IMR-90 (cell line): ENCODE measurements at regions not wholly inside any gene's neighbourhood (a gene's known extent, or its start where the extent isn't known, plus 50 kb on each side); places are given as distances from the start of the nearest gene placed in this dataset.

Experiments used
- ATAC-seq: fragments of 200-7000 bp; cut with Tn5 transposase; 2 replicates; pipeline ENCODE4 v1.9.1; 2020; ENCODE audit warnings: low read depth, mild to moderate bottlenecking, moderate library complexity
- BruUV-seq: library from RNA; stranded (reverse); fragments of 400-500 nt; replicated peaks from 2 replicates; lab custom pipeline; 2021; lab: Mats Ljungman, UMichigan
- CTCF ChIA-PET: fragments of 300-600 bp; formaldehyde crosslinking; extraction: SDS; loops from one replicate; lab custom pipeline; 2021; ENCODE audit warnings: antibody characterized with exemption; lab: Yijun Ruan, JAX
- POLR2A ChIA-PET: fragments of 300-600 bp; sonication (Branson Sonifier 250); formaldehyde crosslinking; loops from one replicate; lab custom pipeline; 2022; ENCODE audit warnings: antibody characterized with exemption; ENCODE audit not compliant: unreplicated experiment; lab: Charles Lee
- DNase-seq: peaks from one replicate; pipeline ENCODE4 v3.0.0; 2013
- H2AFZ ChIP-seq: replicated peaks from 2 replicates; pipeline ENCODE3; 2013; ENCODE audit warnings: low read length, mild to moderate bottlenecking; ENCODE audit not compliant: poor library complexity
- H2AK5ac ChIP-seq: 2 replicates; pipeline ENCODE4 v1.6.1; 2013; ENCODE audit warnings: low read depth, low read length, inconsistent platforms
- H2AK9ac ChIP-seq: replicated peaks from 2 replicates; pipeline ENCODE3; 2013; ENCODE audit warnings: mild to moderate bottlenecking, low read depth, low read length, moderate library complexity; ENCODE audit not compliant: poor library complexity
- H2BK120ac ChIP-seq: 2 replicates; pipeline ENCODE4 v1.6.1; 2013; ENCODE audit warnings: low read depth, low read length, inconsistent platforms
- H2BK15ac ChIP-seq: 3 replicates; pipeline ENCODE4 v1.6.1; 2013; ENCODE audit warnings: low read depth, low read length, inconsistent platforms
- H2BK20ac ChIP-seq: 2 replicates; pipeline ENCODE4 v1.6.1; 2013; ENCODE audit warnings: low read depth, mild to moderate bottlenecking, inconsistent platforms, low read length, moderate library complexity
- H2BK5ac ChIP-seq: 2 replicates; pipeline ENCODE4 v1.6.1; 2013; ENCODE audit warnings: mild to moderate bottlenecking, low read depth, low read length, inconsistent platforms; ENCODE audit not compliant: poor library complexity, severe bottlenecking
- H3K14ac ChIP-seq: replicated peaks from 2 replicates; pipeline ENCODE4 v1.6.1; 2013; ENCODE audit warnings: low read depth, low read length, inconsistent platforms
- H3K18ac ChIP-seq: 2 replicates; pipeline ENCODE4 v1.6.1; 2013; ENCODE audit warnings: low read depth, low read length, control low read depth
- H3K23ac ChIP-seq: 2 replicates; pipeline ENCODE4 v1.6.1; 2013; ENCODE audit warnings: low read depth, low read length, inconsistent platforms
- H3K27ac ChIP-seq: 2 replicates; pipeline ENCODE4 v1.5.1; 2013; ENCODE audit warnings: mild to moderate bottlenecking, control low read depth, low read length; ENCODE audit not compliant: insufficient read depth
- H3K27me3 ChIP-seq: 2 replicates; pipeline ENCODE4 v1.6.1; 2013; ENCODE audit warnings: low read length; ENCODE audit not compliant: control insufficient read depth, insufficient read depth
- H3K36me3 ChIP-seq: 2 replicates; pipeline ENCODE4 v1.6.1; 2013; ENCODE audit warnings: low read length, mixed read lengths; ENCODE audit not compliant: control insufficient read depth, insufficient read depth
- H3K4ac ChIP-seq: 2 replicates; pipeline ENCODE4 v1.6.1; 2013; ENCODE audit warnings: low read depth, low read length, inconsistent platforms
- H3K4me1 ChIP-seq: 2 replicates; pipeline ENCODE4 v1.6.1; 2013; ENCODE audit warnings: low read length, mixed read lengths; ENCODE audit not compliant: control insufficient read depth, insufficient read depth
- H3K4me2 ChIP-seq: 2 replicates; pipeline ENCODE4 v1.6.1; 2013; ENCODE audit warnings: low read depth, mild to moderate bottlenecking, control low read depth, low read length, moderate library complexity
- H3K4me3 ChIP-seq: 2 replicates; pipeline ENCODE4 v1.5.1; 2013; ENCODE audit warnings: low read depth, mild to moderate bottlenecking, control low read depth, low read length, moderate library complexity; ENCODE audit not compliant: insufficient read depth
- H3K56ac ChIP-seq: 2 replicates; pipeline ENCODE4 v1.6.1; 2013; ENCODE audit warnings: low read length, inconsistent platforms; ENCODE audit not compliant: insufficient read depth; ENCODE audit errors: extremely low read depth
- H3K79me1 ChIP-seq, 2 experiments: 2 replicates each; pipeline ENCODE4 v1.6.1; 2013; ENCODE audit warnings: low read length in 2 of 2, inconsistent platforms in 1 of 2, low read depth in 1 of 2
- H3K9ac ChIP-seq: 2 replicates; pipeline ENCODE4 v1.6.1; 2013; ENCODE audit warnings: low read depth, low read length, control low read depth
- H3K9me1 ChIP-seq: 2 replicates; pipeline ENCODE4 v1.6.1; 2013; ENCODE audit warnings: low read length, inconsistent platforms; ENCODE audit not compliant: insufficient read depth
- H3K9me3 ChIP-seq: 2 replicates; pipeline ENCODE4 v1.6.1; 2013; ENCODE audit warnings: low read length; ENCODE audit not compliant: control insufficient read depth, insufficient read depth
- H4K20me1 ChIP-seq: 2 replicates; pipeline ENCODE4 v1.6.1; 2013; ENCODE audit warnings: low read length, inconsistent platforms; ENCODE audit not compliant: insufficient read depth
- H4K5ac ChIP-seq: 2 replicates; pipeline ENCODE4 v1.6.1; 2013; ENCODE audit warnings: mild to moderate bottlenecking, low read depth, low read length, control low read depth
- H4K8ac ChIP-seq, 2 experiments: 2 replicates each; pipeline ENCODE4 v1.6.1; 2013; ENCODE audit warnings: low read depth in 2 of 2, low read length in 2 of 2, control low read depth in 1 of 2, inconsistent platforms in 1 of 2
- H4K91ac ChIP-seq: 2 replicates; pipeline ENCODE4 v1.6.1; 2013; ENCODE audit warnings: low read depth, low read length, inconsistent platforms; ENCODE audit not compliant: insufficient read depth
- BHLHE40 ChIP-seq: fragments of 150-350 bp; IDR thresholded peaks from 2 replicates; pipeline ENCODE4 v1.6.1; 2016; ENCODE audit warnings: mild to moderate bottlenecking, low read depth, low read length
- CEBPB ChIP-seq: IDR thresholded peaks from 2 replicates; pipeline ENCODE4 v1.6.1; 2012; ENCODE audit warnings: low read depth, low read length, improper control_type of control experiment
- CHD1 ChIP-seq: IDR thresholded peaks from 2 replicates; pipeline ENCODE4 v1.6.1; 2012; ENCODE audit warnings: low read depth, low read length, improper control_type of control experiment
- FOS ChIP-seq: fragments of 150-350 bp; IDR thresholded peaks from 2 replicates; pipeline ENCODE4 v1.6.1; 2016; ENCODE audit warnings: low read depth, low read length
- MAFK ChIP-seq: IDR thresholded peaks from 2 replicates; pipeline ENCODE4 v1.6.1; 2012; ENCODE audit warnings: low read depth, low read length, improper control_type of control experiment
- MAZ ChIP-seq: IDR thresholded peaks from 2 replicates; pipeline ENCODE4 v1.6.1; 2012; ENCODE audit warnings: low read depth, mild to moderate bottlenecking, low read length, improper control_type of control experiment, moderate library complexity, borderline replicate concordance
- MXI1 ChIP-seq: IDR thresholded peaks from 2 replicates; pipeline ENCODE4 v1.6.1; 2012; ENCODE audit warnings: low read depth, mild to moderate bottlenecking, low read length, moderate library complexity, borderline replicate concordance
- NFE2L2 ChIP-seq: fragments of 150-350 bp; IDR thresholded peaks from 2 replicates; pipeline ENCODE4 v1.6.1; 2016; ENCODE audit warnings: low read depth, mild to moderate bottlenecking, low read length
- POLR2A ChIP-seq: IDR thresholded peaks from 2 replicates; pipeline ENCODE4 v1.6.1; 2012; ENCODE audit warnings: mild to moderate bottlenecking, low read depth, low read length
- RAD21 ChIP-seq: IDR thresholded peaks from 2 replicates; pipeline ENCODE4 v1.6.1; 2012; ENCODE audit warnings: low read length, improper control_type of control experiment
- RCOR1 ChIP-seq: IDR thresholded peaks from 2 replicates; pipeline ENCODE4 v1.6.1; 2012; ENCODE audit warnings: mild to moderate bottlenecking, low read length, improper control_type of control experiment; ENCODE audit not compliant: insufficient replicate concordance
- RFX5 ChIP-seq: IDR thresholded peaks from 2 replicates; pipeline ENCODE4 v1.8.0; 2012; ENCODE audit warnings: low read depth, mild to moderate bottlenecking, low read length, moderate library complexity
- SMC3 ChIP-seq: fragments of 150-350 bp; IDR thresholded peaks from 2 replicates; pipeline ENCODE4 v1.6.1; 2016; ENCODE audit warnings: low read depth, mild to moderate bottlenecking, antibody characterized with exemption, low read length, moderate library complexity
- WGBS, 2 experiments: methylation state at CpG; one replicate each; pipeline versions ENCODE4 v1.1.5 to v1.1.7; 2013; ENCODE audit warnings: missing lambda C conversion rate in 2 of 2; ENCODE audit not compliant: insufficient read length in 1 of 2; ENCODE audit errors: extremely low coverage in 2 of 2; 5-methylcytosine and 5-hydroxymethylcytosine counted together
- dilution Hi-C: fragments of 300-500 bp; cut with HindIII; formaldehyde crosslinking; loops from one replicate; pipeline ENCODE4 v1.14.3; 2018; ENCODE audit warnings: low sequenced_read_pairs; ENCODE audit not compliant: unreplicated experiment
- in situ Hi-C: fragments of 300-500 bp; cut with MboI; formaldehyde crosslinking; loops from 3 replicates; pipeline ENCODE4 v1.14.3; 2019; ENCODE audit warnings: low sequenced_read_pairs, inconsistent platforms, mixed read lengths
- intact Hi-C: fragments of 100-400 bp; cut with micrococcal nuclease; formaldehyde crosslinking; loops from 2 replicates; pipeline ENCODE4 v1.10.0; 2022
- TF ChIP-seq, protein P1 (sequence below): fragments of 150-350 bp; IDR thresholded peaks from 2 replicates; pipeline ENCODE4 v1.6.1; 2016; ENCODE audit warnings: low read depth, mild to moderate bottlenecking, low read length, moderate library complexity, borderline replicate concordance
- TF ChIP-seq, protein P2 (sequence below): fragments of 150-350 bp; IDR thresholded peaks from 2 replicates; pipeline ENCODE4 v1.6.1; 2017; ENCODE audit warnings: mild to moderate bottlenecking, antibody characterized with exemption, low read length, low read depth
- TF ChIP-seq, protein P3 (sequence below): conservative IDR thresholded peaks from 2 replicates; pipeline ENCODE4 v1.5.1; 2012; ENCODE audit warnings: mild to moderate bottlenecking, low read depth, low read length, improper control_type of control experiment

DNA sequence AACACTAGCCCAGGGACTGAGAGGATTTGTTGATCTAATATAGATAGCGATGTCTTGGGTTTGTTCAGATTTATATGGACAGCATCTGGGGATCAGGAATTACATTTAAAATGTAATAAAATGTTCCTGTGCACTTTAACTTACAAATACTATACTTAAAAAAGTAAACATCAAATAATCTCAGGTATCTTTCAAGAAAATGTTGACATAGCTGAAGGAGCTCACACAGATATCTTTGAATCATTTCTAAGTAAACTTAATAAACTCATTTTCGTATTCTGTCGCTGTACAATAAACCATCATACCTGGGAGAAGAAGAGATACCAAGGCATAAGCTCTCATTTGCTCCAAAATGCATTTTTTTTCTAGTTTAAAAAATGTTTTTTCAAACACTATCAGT is 557.5 kb upstream of the NR2F2 start:
- POLR2A ChIA-PET: no interaction called here
- intact Hi-C loops: no loop called here
- no CpG with 5 or more reads among the region's 3 CpGs for WGBS, 2 experiments

More for the DNA sequence above, 557.5 kb upstream of the NR2F2 start:
- CTCF ChIA-PET: no interaction called here
- Histone ChIP-seq H2BK120ac (no peak overlapping the region), H3K14ac (no peak overlapping the region), H4K20me1 (no peaks in the 10 kb centered on the region), H3K4me1 (peaks cover 1% of the 10 kb centered on the region; the same call in 1 of the 2 replicates), H3K18ac (no peak overlapping the region), H3K36me3 (no peaks in the 10 kb centered on the region), H3K27ac (no peak overlapping the region), H3K9ac (no peak overlapping the region), H2BK15ac (no peak overlapping the region), H2BK5ac (no peak overlapping the region), H3K23ac (no peak overlapping the region), H4K91ac (no peak overlapping the region), H3K27me3 (no peaks in the 10 kb centered on the region), H4K5ac (no peak overlapping the region), H3K9me3 (no peaks in the 10 kb centered on the region), H2BK20ac (no peak overlapping the region), H2AK9ac (no peak overlapping the region), H2AK5ac (no peak overlapping the region), H3K4ac (no peak overlapping the region), H3K56ac (no peak overlapping the region), H3K4me2 (no peak overlapping the region), H4K8ac (no peak overlapping the region), H2AFZ (no peak overlapping the region), H3K9me1 (0 out of 2 replicates have a peak, but pooled peaks cover 2% of the 10 kb centered on the region), H3K79me1 (no peaks in the 10 kb centered on the region), H3K4me3 (no peak overlapping the region)
- no TSS peak for BruUV-seq
- TF ChIP-seq POLR2A (no peak), SMC3 (no peak), BHLHE40 (no peak), RFX5 (no peak), MAFK (no peak), NFE2L2 (no peak), RAD21 (no peak), MAZ (no peak), CEBPB (no peak), FOS (no peak), CHD1 (no peak), RCOR1 (no peak), MXI1 (no peak)
- TF ChIP-seq, protein P1, sequence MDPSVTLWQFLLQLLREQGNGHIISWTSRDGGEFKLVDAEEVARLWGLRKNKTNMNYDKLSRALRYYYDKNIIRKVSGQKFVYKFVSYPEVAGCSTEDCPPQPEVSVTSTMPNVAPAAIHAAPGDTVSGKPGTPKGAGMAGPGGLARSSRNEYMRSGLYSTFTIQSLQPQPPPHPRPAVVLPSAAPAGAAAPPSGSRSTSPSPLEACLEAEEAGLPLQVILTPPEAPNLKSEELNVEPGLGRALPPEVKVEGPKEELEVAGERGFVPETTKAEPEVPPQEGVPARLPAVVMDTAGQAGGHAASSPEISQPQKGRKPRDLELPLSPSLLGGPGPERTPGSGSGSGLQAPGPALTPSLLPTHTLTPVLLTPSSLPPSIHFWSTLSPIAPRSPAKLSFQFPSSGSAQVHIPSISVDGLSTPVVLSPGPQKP: no peak
- TF ChIP-seq, protein P2, sequence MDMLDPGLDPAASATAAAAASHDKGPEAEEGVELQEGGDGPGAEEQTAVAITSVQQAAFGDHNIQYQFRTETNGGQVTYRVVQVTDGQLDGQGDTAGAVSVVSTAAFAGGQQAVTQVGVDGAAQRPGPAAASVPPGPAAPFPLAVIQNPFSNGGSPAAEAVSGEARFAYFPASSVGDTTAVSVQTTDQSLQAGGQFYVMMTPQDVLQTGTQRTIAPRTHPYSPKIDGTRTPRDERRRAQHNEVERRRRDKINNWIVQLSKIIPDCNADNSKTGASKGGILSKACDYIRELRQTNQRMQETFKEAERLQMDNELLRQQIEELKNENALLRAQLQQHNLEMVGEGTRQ: no peak
- TF ChIP-seq, protein P3, sequence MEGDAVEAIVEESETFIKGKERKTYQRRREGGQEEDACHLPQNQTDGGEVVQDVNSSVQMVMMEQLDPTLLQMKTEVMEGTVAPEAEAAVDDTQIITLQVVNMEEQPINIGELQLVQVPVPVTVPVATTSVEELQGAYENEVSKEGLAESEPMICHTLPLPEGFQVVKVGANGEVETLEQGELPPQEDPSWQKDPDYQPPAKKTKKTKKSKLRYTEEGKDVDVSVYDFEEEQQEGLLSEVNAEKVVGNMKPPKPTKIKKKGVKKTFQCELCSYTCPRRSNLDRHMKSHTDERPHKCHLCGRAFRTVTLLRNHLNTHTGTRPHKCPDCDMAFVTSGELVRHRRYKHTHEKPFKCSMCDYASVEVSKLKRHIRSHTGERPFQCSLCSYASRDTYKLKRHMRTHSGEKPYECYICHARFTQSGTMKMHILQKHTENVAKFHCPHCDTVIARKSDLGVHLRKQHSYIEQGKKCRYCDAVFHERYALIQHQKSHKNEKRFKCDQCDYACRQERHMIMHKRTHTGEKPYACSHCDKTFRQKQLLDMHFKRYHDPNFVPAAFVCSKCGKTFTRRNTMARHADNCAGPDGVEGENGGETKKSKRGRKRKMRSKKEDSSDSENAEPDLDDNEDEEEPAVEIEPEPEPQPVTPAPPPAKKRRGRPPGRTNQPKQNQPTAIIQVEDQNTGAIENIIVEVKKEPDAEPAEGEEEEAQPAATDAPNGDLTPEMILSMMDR: no peak
- no peak for ATAC-seq
- DNase-seq: no peak
- dilution Hi-C loops (no loop called here), in situ Hi-C loops (no loop called here)
